Keratinocyte (primary cell): ENCODE measurements at regions not wholly inside any gene's neighbourhood (a gene's known extent, or its start where the extent isn't known, plus 50 kb on each side); places are given as distances from the start of the nearest gene placed in this dataset.

Experiments used
- DNase-seq: peaks from one replicate; pipeline ENCODE4 v3.0.0-alpha.2; 2011; ENCODE audit warnings: low read depth, missing footprints, low spot score
- FAIRE-seq: peaks from 2 replicates; lab custom pipeline; 2011; peaks lifted over from hg19 to GRCh38; lab: Jason Lieb, UNC
- H2AFZ ChIP-seq: 2 replicates; pipeline ENCODE4 v1.6.0; 2012; ENCODE audit warnings: low read length, control low read depth, inconsistent platforms; ENCODE audit not compliant: control insufficient read depth
- H3K27ac ChIP-seq: 2 replicates; pipeline ENCODE4 v1.5.1; 2011; ENCODE audit warnings: low read length; ENCODE audit not compliant: control insufficient read depth, insufficient read depth
- H3K27me3 ChIP-seq: 3 replicates; pipeline ENCODE4 v1.6.0; 2011; ENCODE audit warnings: low read length; ENCODE audit not compliant: control insufficient read depth, insufficient read depth; ENCODE audit errors: extremely low read depth
- H3K36me3 ChIP-seq, 2 experiments: 2 replicates in 1 of 2; 3 replicates in 1 of 2; pipeline ENCODE4 v1.5.1; 2011; ENCODE audit warnings: low read length in 2 of 2, mild to moderate bottlenecking in 1 of 2; ENCODE audit not compliant: control insufficient read depth in 2 of 2, insufficient read depth in 2 of 2; ENCODE audit errors: extremely low read depth in 1 of 2
- H3K4me1 ChIP-seq: 3 replicates; pipeline ENCODE4 v1.5.1; 2011; ENCODE audit warnings: low read length; ENCODE audit not compliant: control insufficient read depth, insufficient read depth; ENCODE audit errors: extremely low read depth
- H3K4me2 ChIP-seq: 3 replicates; pipeline ENCODE4 v1.6.0; 2011; ENCODE audit warnings: low read depth, low read length; ENCODE audit not compliant: control insufficient read depth, insufficient read depth; ENCODE audit errors: extremely low read depth
- H3K4me3 ChIP-seq, 3 experiments: fragments of 200-600 bp in 1 of 3; sonication (generic) in 1 of 3; 2 replicates in 2 of 3; 3 replicates in 1 of 3; pipeline ENCODE4 v1.5.1; 2011 to 2016; ENCODE audit warnings: low read length in 3 of 3, mild to moderate bottlenecking in 3 of 3, control low read depth in 2 of 3, inconsistent platforms in 1 of 3, low read depth in 1 of 3, mixed read lengths in 1 of 3, mixed run types in 1 of 3, moderate library complexity in 1 of 3; ENCODE audit not compliant: control insufficient read depth in 2 of 3, insufficient read depth in 2 of 3; ENCODE audit errors: extremely low read depth in 1 of 3
- H3K79me2 ChIP-seq: 2 replicates; pipeline ENCODE4 v1.6.0; 2012; ENCODE audit warnings: low read length; ENCODE audit not compliant: control insufficient read depth, insufficient read depth
- H3K9ac ChIP-seq: 3 replicates; pipeline ENCODE4 v1.6.0; 2011; ENCODE audit warnings: low read length; ENCODE audit not compliant: control insufficient read depth, insufficient read depth; ENCODE audit errors: extremely low read depth
- H3K9me1 ChIP-seq: 3 replicates; pipeline ENCODE4 v1.6.0; 2011; ENCODE audit warnings: low read length; ENCODE audit not compliant: control insufficient read depth, insufficient read depth; ENCODE audit errors: extremely low read depth
- H3K9me3 ChIP-seq: 2 replicates; pipeline ENCODE4 v1.5.1; 2012; ENCODE audit warnings: low read depth, low read length; ENCODE audit not compliant: control insufficient read depth
- H4K20me1 ChIP-seq: 3 replicates; pipeline ENCODE4 v1.6.0; 2011; ENCODE audit warnings: low read length; ENCODE audit not compliant: control insufficient read depth, insufficient read depth; ENCODE audit errors: extremely low read depth
- EZH2 ChIP-seq: IDR thresholded peaks from one replicate; pipeline ENCODE4 v1.6.1; 2012; ENCODE audit warnings: inconsistent platforms, mild to moderate bottlenecking, low read length, moderate library complexity
- dilution Hi-C: fragments of 300-500 bp; cut with MboI; formaldehyde crosslinking; loops from one replicate; pipeline ENCODE4 v1.7.0; 2020; ENCODE audit warnings: low sequenced_read_pairs; ENCODE audit not compliant: extremely low pct_ligation_motif_present
- TF ChIP-seq, protein P1 (sequence below), 3 experiments: IDR thresholded peaks in 1 of 3; conservative IDR thresholded peaks in 1 of 3; optimal IDR thresholded peaks in 1 of 3; 2 replicates in 2 of 3; 3 replicates in 1 of 3; pipeline versions ENCODE3 to v1.5.1; 2011; ENCODE audit warnings: low read length in 3 of 3, mild to moderate bottlenecking in 3 of 3, moderate library complexity in 2 of 3, control low read depth in 1 of 3, inconsistent platforms in 1 of 3; ENCODE audit not compliant: insufficient read depth in 2 of 3; ENCODE audit errors: extremely low read depth in 1 of 3

DNA sequence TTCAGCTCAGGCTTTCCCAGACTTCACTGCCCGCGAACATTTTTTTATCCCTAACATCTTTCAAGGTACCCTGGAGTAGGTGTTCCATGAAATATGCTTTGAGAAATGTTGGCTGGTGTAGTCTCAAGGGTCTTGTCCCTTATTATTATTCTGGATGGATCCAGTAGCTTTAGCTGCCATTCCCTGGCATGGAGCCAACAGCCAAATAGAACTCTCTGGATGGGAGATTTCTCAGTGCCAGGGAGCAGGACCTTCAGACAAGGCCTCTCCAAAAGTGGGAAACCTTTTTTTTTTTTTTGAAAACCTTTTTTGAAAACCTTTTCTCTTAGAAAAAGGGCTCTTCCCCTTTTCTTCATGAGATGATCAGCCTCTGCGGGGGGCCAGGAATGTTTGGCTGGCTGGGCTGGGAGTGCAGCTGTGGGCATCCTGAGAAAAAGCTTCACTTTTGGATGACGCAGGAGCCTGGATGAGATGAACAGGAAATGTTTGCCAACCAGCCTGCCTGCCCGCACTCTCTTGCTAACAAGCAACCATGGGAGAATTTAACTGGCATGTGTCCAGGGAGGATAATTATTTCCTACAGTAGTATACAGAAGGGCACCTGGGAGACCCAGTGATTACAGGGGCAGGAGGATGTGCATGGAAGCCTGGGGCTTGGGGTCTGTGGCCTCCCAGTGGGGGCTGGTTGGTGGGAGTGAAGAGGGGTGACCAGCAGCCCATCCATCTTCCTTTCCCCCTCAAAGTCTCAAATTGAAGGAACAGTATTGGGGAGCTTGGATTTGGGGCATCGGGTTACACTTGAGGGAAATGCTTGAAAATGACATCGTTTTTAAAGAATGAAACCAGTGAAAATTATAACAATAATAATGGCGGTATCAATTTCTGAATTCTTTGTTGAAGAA, 109.1 kb upstream of the LRIG1 start:
- no peak for FAIRE-seq
- H3K4me1 ChIP-seq, result no peaks in the 10 kb centered on the region
- H3K4me3 ChIP-seq, result no peak overlapping the region
- dilution Hi-C loops, result no loop called here
- no peak for DNase-seq
- no peak overlapping the region for H3K27ac ChIP-seq
- no peak overlapping the region for H3K4me2 ChIP-seq
- TF ChIP-seq, protein P1, sequence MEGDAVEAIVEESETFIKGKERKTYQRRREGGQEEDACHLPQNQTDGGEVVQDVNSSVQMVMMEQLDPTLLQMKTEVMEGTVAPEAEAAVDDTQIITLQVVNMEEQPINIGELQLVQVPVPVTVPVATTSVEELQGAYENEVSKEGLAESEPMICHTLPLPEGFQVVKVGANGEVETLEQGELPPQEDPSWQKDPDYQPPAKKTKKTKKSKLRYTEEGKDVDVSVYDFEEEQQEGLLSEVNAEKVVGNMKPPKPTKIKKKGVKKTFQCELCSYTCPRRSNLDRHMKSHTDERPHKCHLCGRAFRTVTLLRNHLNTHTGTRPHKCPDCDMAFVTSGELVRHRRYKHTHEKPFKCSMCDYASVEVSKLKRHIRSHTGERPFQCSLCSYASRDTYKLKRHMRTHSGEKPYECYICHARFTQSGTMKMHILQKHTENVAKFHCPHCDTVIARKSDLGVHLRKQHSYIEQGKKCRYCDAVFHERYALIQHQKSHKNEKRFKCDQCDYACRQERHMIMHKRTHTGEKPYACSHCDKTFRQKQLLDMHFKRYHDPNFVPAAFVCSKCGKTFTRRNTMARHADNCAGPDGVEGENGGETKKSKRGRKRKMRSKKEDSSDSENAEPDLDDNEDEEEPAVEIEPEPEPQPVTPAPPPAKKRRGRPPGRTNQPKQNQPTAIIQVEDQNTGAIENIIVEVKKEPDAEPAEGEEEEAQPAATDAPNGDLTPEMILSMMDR (optimal IDR thresholded peaks at IDR 0.05 in 1 of 3, IDR thresholded peaks at IDR 0.05 in 1 of 3, conservative IDR thresholded peaks at IDR 0.05 in 1 of 3; ENCODE audit: extremely low read depth in 1 of 3, insufficient read depth in 2 of 3, low read length in 3 of 3), result no peak
- TF ChIP-seq EZH2, result no peak
- H2AFZ ChIP-seq, result no peak overlapping the region
- H3K36me3 ChIP-seq, result no peaks in the 10 kb centered on the region
- no peak overlapping the region for H3K9ac ChIP-seq
- H3K9me1 ChIP-seq, result no peaks in the 10 kb centered on the region
- no peaks in the 10 kb centered on the region for H4K20me1 ChIP-seq
- no peaks in the 10 kb centered on the region for H3K9me3 ChIP-seq
- H3K79me2 ChIP-seq, result no peaks in the 10 kb centered on the region
- no peaks in the 10 kb centered on the region for H3K27me3 ChIP-seq

DNA sequence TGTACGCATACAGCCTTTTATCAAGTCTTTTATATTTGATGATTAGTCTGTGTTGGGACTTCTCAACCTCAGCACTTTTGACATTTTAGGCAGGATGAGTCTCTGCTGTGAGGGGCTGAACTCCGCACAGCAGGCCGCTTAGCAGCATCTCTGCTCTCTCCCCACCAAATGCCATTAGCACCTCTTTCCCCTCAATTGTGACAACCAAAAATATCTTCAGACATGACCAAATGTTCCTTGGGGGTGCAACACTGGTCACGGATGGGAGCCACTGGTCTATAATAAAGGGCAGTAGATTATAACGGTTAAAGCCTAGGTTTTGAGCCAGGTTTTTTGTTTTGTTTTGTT, 109.7 kb upstream of the LRIG1 start:
- Histone ChIP-seq H3K27ac (no peak overlapping the region), H3K4me3 (no peak overlapping the region), H3K36me3 (no peaks in the 10 kb centered on the region), H2AFZ (no peak overlapping the region), H4K20me1 (no peaks in the 10 kb centered on the region), H3K4me1 (no peaks in the 10 kb centered on the region), H3K9me1 (no peaks in the 10 kb centered on the region), H3K9me3 (no peaks in the 10 kb centered on the region), H3K4me2 (no peak overlapping the region), H3K9ac (no peak overlapping the region), H3K27me3 (no peaks in the 10 kb centered on the region), H3K79me2 (no peaks in the 10 kb centered on the region)
- TF ChIP-seq, protein P1 (optimal IDR thresholded peaks at IDR 0.05 in 1 of 3, IDR thresholded peaks at IDR 0.05 in 1 of 3, conservative IDR thresholded peaks at IDR 0.05 in 1 of 3; ENCODE audit: extremely low read depth in 1 of 3, insufficient read depth in 2 of 3, low read length in 3 of 3), result no peak
- TF ChIP-seq EZH2, result no peak
- no peak for DNase-seq
- FAIRE-seq, result no peak
- dilution Hi-C loops, result no loop called here
